Neuron (in vitro differentiated cells): ENCODE measurements at regions not wholly inside any gene's neighbourhood (a gene's known extent, or its start where the extent isn't known, plus 50 kb on each side); places are given as distances from the start of the nearest gene placed in this dataset.

Source experiments
- H2AFZ ChIP-seq: one replicate; pipeline ENCODE4 v1.6.1; 2013; ENCODE audit warnings: low read depth, mild to moderate bottlenecking, inconsistent platforms, low read length, moderate library complexity
- H3K27me3 ChIP-seq: one replicate; pipeline ENCODE4 v1.6.1; 2013; ENCODE audit warnings: low read length; ENCODE audit not compliant: insufficient read depth
- H3K36me3 ChIP-seq: one replicate; pipeline ENCODE4 v1.6.1; 2013; ENCODE audit warnings: low read length; ENCODE audit not compliant: insufficient read depth
- H3K4me1 ChIP-seq: one replicate; pipeline ENCODE4 v1.6.1; 2013; ENCODE audit warnings: low read length; ENCODE audit not compliant: insufficient read depth
- H3K4me3 ChIP-seq: 2 replicates; pipeline ENCODE4 v1.5.1; 2013; ENCODE audit warnings: mild to moderate bottlenecking, low read length, moderate library complexity
- H3K9me3 ChIP-seq: one replicate; pipeline ENCODE4 v1.6.1; 2013; ENCODE audit warnings: low read length

GRCh38 chr11:111101881-111102280 lies 143.6 kb upstream of the POU2AF2 start:
- Histone ChIP-seq H3K4me1 (no peaks in the 10 kb centered on the region), H3K27me3 (no peaks in the 10 kb centered on the region), H3K9me3 (no peaks in the 10 kb centered on the region), H3K4me3 (no peak overlapping the region), H2AFZ (no peak overlapping the region), H3K36me3 (no peaks in the 10 kb centered on the region)

- no peak overlapping the region for H2AFZ ChIP-seq
- H3K4me1 ChIP-seq: no peaks in the 10 kb centered on the region
- no peaks in the 10 kb centered on the region for H3K27me3 ChIP-seq
- no peaks in the 10 kb centered on the region for H3K9me3 ChIP-seq
- H3K4me3 ChIP-seq: no peak overlapping the region
- H3K36me3 ChIP-seq: no peaks in the 10 kb centered on the region
These were observed 146.4 kb upstream of the POU2AF2 start for GRCh38 chr11:111099028-111099713.

GRCh38 chr11:111098091-111098490 lies 147.4 kb upstream of the POU2AF2 start:
- Histone ChIP-seq H3K36me3 (no peaks in the 10 kb centered on the region), H3K4me3 (no peak overlapping the region), H2AFZ (no peak overlapping the region), H3K27me3 (no peaks in the 10 kb centered on the region), H3K9me3 (no peaks in the 10 kb centered on the region), H3K4me1 (no peaks in the 10 kb centered on the region)

GRCh38 chr11:111097191-111097590 lies 148.3 kb upstream of the POU2AF2 start:
- Histone ChIP-seq H3K4me1 (no peaks in the 10 kb centered on the region), H2AFZ (no peak overlapping the region), H3K36me3 (no peaks in the 10 kb centered on the region), H3K9me3 (no peaks in the 10 kb centered on the region), H3K4me3 (no peak overlapping the region), H3K27me3 (no peaks in the 10 kb centered on the region)

GRCh38 chr11:111095327-111095726 lies 150.2 kb upstream of the POU2AF2 start:
- Histone ChIP-seq H3K27me3 (no peaks in the 10 kb centered on the region), H2AFZ (no peak overlapping the region), H3K36me3 (no peaks in the 10 kb centered on the region), H3K4me1 (no peaks in the 10 kb centered on the region), H3K4me3 (no peak overlapping the region), H3K9me3 (no peaks in the 10 kb centered on the region)

- Histone ChIP-seq H3K4me3 (no peak overlapping the region), H3K36me3 (no peaks in the 10 kb centered on the region), H3K27me3 (no peaks in the 10 kb centered on the region), H2AFZ (no peak overlapping the region), H3K4me1 (no peaks in the 10 kb centered on the region), H3K9me3 (no peaks in the 10 kb centered on the region)
These were observed 152.5 kb upstream of the POU2AF2 start for GRCh38 chr11:111093061-111093460.

- Histone ChIP-seq H3K36me3 (no peaks in the 10 kb centered on the region), H3K27me3 (no peaks in the 10 kb centered on the region)
These were observed 154.1 kb upstream of the POU2AF2 start for GRCh38 chr11:111091321-111091938.

GRCh38 chr11:111089759-111090158 lies 155.8 kb upstream of the POU2AF2 start:
- Histone ChIP-seq H3K4me3 (no peak overlapping the region), H3K4me1 (no peaks in the 10 kb centered on the region), H3K9me3 (no peaks in the 10 kb centered on the region), H3K36me3 (no peaks in the 10 kb centered on the region), H3K27me3 (no peaks in the 10 kb centered on the region), H2AFZ (no peak overlapping the region)

More at GRCh38 chr11:111091321-111091938, 154.1 kb upstream of the POU2AF2 start:
- Histone ChIP-seq H3K4me3 (no peak overlapping the region), H3K9me3 (no peaks in the 10 kb centered on the region), H2AFZ (no peak overlapping the region), H3K4me1 (no peaks in the 10 kb centered on the region)

- Histone ChIP-seq H3K36me3 (no peaks in the 10 kb centered on the region), H2AFZ (no peak overlapping the region), H3K4me1 (no peaks in the 10 kb centered on the region), H3K4me3 (no peak overlapping the region), H3K9me3 (no peaks in the 10 kb centered on the region), H3K27me3 (no peaks in the 10 kb centered on the region)
These were observed 156.6 kb upstream of the POU2AF2 start for GRCh38 chr11:111088847-111089355.

GRCh38 chr11:111086058-111086457 lies 159.5 kb upstream of the POU2AF2 start:
- H3K4me3 ChIP-seq: no peak overlapping the region
- no peaks in the 10 kb centered on the region for H3K36me3 ChIP-seq
- no peaks in the 10 kb centered on the region for H3K27me3 ChIP-seq
- H3K4me1 ChIP-seq: peaks cover 3% of the 10 kb centered on the region
- H3K9me3 ChIP-seq: no peaks in the 10 kb centered on the region
- no peak overlapping the region for H2AFZ ChIP-seq

- no peaks in the 10 kb centered on the region for H3K27me3 ChIP-seq
- H3K4me3 ChIP-seq: no peak overlapping the region
- no peaks in the 10 kb centered on the region for H3K36me3 ChIP-seq
- no peak overlapping the region for H2AFZ ChIP-seq
- H3K9me3 ChIP-seq: no peaks in the 10 kb centered on the region
- peaks cover 3% of the 10 kb centered on the region for H3K4me1 ChIP-seq
These were observed 162.9 kb upstream of the POU2AF2 start for GRCh38 chr11:111082664-111083063.

GRCh38 chr11:111081021-111081511 lies 164.5 kb upstream of the POU2AF2 start:
- H3K4me3 ChIP-seq: no peak overlapping the region
- no peaks in the 10 kb centered on the region for H3K9me3 ChIP-seq
- H2AFZ ChIP-seq: no peak overlapping the region
- H3K27me3 ChIP-seq: no peaks in the 10 kb centered on the region
- peaks cover 3% of the 10 kb centered on the region for H3K4me1 ChIP-seq
- H3K36me3 ChIP-seq: no peaks in the 10 kb centered on the region

GRCh38 chr11:111077530-111078322 lies 167.8 kb upstream of the POU2AF2 start:
- Histone ChIP-seq H3K36me3 (no peaks in the 10 kb centered on the region), H3K9me3 (no peaks in the 10 kb centered on the region), H3K4me3 (no peak overlapping the region), H2AFZ (no peak overlapping the region), H3K27me3 (no peaks in the 10 kb centered on the region), H3K4me1 (peaks cover 3% of the 10 kb centered on the region)
